Sigmoid colon (tissue), 4 donors: ENCODE measurements at regions not wholly inside any gene's neighbourhood (a gene's known extent, or its start where the extent isn't known, plus 50 kb on each side); places are given as distances from the start of the nearest gene placed in this dataset.

ENCODE experiments used
- CTCF ChIP-seq, 4 experiments: fragments of 450-650 bp in 3 of 4; fragments of 200-600 bp in 1 of 4; IDR thresholded peaks; one replicate each; pipeline ENCODE4 v1.5.1; 2016 to 2019; ENCODE audit warnings: antibody characterized with exemption in 4 of 4, mild to moderate bottlenecking in 3 of 4, moderate library complexity in 2 of 4
- POLR2A ChIP-seq, 2 donors: fragments of 450-650 bp; IDR thresholded peaks; one replicate each; pipeline ENCODE4 v1.6.1; 2016; ENCODE audit warnings: antibody characterized with exemption in 2 of 2, mild to moderate bottlenecking in 2 of 2, moderate library complexity in 2 of 2
- POLR2AphosphoS5 ChIP-seq, 4 donors: sonication (generic); formaldehyde crosslinking; IDR thresholded peaks; one replicate each; pipeline ENCODE4 v1.6.1; 2017; ENCODE audit warnings: antibody characterized with exemption in 4 of 4

- no peak for TF ChIP-seq CTCF (IDR thresholded peaks at IDR 0.05)
- TF ChIP-seq POLR2AphosphoS5 (IDR thresholded peaks at IDR 0.05) = no peak
- no peak for TF ChIP-seq POLR2A (IDR thresholded peaks at IDR 0.05)
Observed at GRCh38 chr16:76862901-76863300, 328.1 kb upstream of the MON1B start.
